Rectal smooth muscle tissue (tissue), 1 donor: ENCODE measurements at regions not wholly inside any gene's neighbourhood (a gene's known extent, or its start where the extent isn't known, plus 50 kb on each side); places are given as distances from the start of the nearest gene placed in this dataset.

Experiments
- H3K27ac ChIP-seq: one replicate; pipeline ENCODE4 v1.7.0; 2013; ENCODE audit warnings: low read depth, low read length, inconsistent platforms
- H3K27me3 ChIP-seq: one replicate; pipeline ENCODE4 v1.7.0; 2013; ENCODE audit warnings: low read length; ENCODE audit not compliant: control insufficient read depth, insufficient read depth
- H3K36me3 ChIP-seq: one replicate; pipeline ENCODE4 v1.7.0; 2013; ENCODE audit warnings: low read length; ENCODE audit not compliant: control insufficient read depth, insufficient read depth
- H3K4me1 ChIP-seq: one replicate; pipeline ENCODE4 v1.7.0; 2013; ENCODE audit warnings: low read length; ENCODE audit not compliant: control insufficient read depth, insufficient read depth
- H3K4me3 ChIP-seq: one replicate; pipeline ENCODE4 v1.7.0; 2013; ENCODE audit warnings: low read length
- H3K9ac ChIP-seq: one replicate; pipeline ENCODE4 v1.7.0; 2013; ENCODE audit warnings: low read length

- no peaks in the 10 kb centered on the region for H3K4me1 ChIP-seq
- no peak overlapping the region for H3K9ac ChIP-seq
- H3K27ac ChIP-seq: no peak overlapping the region
- no peaks in the 10 kb centered on the region for H3K36me3 ChIP-seq
- no peak overlapping the region for H3K4me3 ChIP-seq
- H3K27me3 ChIP-seq: peaks cover 5% of the 10 kb centered on the region
These were observed 100.9 kb upstream of the ATP6AP2 start for GRCh38 chrX:40479777-40480318.

GRCh38 chrX:40478474-40479065 is 102.2 kb upstream of the ATP6AP2 start:
- Histone ChIP-seq H3K9ac (no peak overlapping the region), H3K36me3 (no peaks in the 10 kb centered on the region), H3K4me1 (no peaks in the 10 kb centered on the region), H3K27ac (no peak overlapping the region), H3K4me3 (no peak overlapping the region), H3K27me3 (peaks cover 6% of the 10 kb centered on the region)

- Histone ChIP-seq H3K27ac (no peak overlapping the region), H3K27me3 (peaks cover 6% of the 10 kb centered on the region)
These were observed 103.8 kb upstream of the ATP6AP2 start for GRCh38 chrX:40476958-40477357.

GRCh38 chrX:40474645-40475044 is 106.1 kb upstream of the ATP6AP2 start:
- Histone ChIP-seq H3K27me3 (peaks cover 6% of the 10 kb centered on the region), H3K9ac (no peak overlapping the region), H3K4me3 (no peak overlapping the region), H3K27ac (no peak overlapping the region), H3K36me3 (no peaks in the 10 kb centered on the region), H3K4me1 (peaks cover 4% of the 10 kb centered on the region)

More at GRCh38 chrX:40476958-40477357, 103.8 kb upstream of the ATP6AP2 start:
- Histone ChIP-seq H3K36me3 (no peaks in the 10 kb centered on the region), H3K9ac (no peak overlapping the region), H3K4me3 (no peak overlapping the region), H3K4me1 (no peaks in the 10 kb centered on the region)

DNA sequence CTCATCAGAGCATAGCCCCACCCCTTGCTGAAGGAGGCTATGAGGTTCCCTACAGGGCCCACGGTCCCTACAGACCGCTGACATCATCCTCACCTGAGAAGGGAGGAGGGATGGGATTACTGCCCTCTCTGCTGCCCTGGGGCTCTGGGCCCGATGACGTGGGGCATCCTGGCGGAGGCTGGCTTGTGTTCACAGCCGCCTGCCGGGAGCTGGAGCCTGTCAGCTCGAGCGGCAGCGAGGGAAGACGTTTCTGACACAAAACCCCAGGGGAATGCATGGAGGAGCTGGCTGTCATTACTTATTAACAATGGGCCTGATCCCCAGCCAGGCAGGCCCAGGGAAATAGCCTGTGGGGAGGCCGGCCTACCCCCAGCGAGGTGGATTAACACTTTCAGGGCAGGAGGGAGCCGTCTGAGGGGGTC is 106.6 kb upstream of the ATP6AP2 start:
- Histone ChIP-seq H3K4me1 (peaks cover 4% of the 10 kb centered on the region), H3K9ac (no peak overlapping the region), H3K27me3 (peaks cover 6% of the 10 kb centered on the region), H3K27ac (no peak overlapping the region), H3K4me3 (no peak overlapping the region), H3K36me3 (no peaks in the 10 kb centered on the region)

DNA sequence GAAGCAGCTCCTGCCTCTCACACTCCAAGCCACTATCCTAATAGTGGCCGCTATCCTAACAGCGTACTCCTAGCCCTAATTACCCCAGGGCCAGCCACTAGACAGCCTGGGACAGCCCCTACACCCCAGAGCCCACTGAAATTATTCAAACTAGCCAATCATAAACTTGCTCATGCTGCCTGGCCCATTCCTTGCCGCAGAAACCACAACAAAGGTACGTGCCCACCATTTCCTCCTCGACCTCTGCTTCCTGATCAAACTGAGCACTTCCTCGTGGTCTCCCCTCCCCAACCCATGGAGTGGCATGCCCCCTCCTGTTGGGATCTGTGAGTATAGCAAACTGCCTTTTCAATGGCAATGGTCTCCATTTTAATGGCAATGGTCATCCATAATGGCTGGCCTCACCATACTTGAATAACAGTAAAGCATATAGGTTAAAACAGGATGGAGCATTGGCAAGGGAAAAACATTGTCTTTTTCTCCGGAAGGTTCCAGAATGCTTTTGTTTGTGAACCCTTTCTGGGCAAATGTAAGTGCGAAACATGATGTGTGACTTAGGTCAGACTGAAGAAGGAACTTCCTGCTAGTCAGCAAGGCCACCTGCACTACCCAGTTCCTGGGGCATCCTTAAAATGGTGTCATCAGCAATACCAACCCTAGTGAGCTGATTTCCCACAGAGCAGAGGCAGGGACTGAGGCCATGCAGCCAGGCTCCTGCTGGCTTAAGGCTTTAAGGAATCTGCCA is 107.1 kb upstream of the ATP6AP2 start:
- H3K36me3 ChIP-seq: no peaks in the 10 kb centered on the region
- peaks cover 6% of the 10 kb centered on the region for H3K27me3 ChIP-seq
- no peak overlapping the region for H3K4me3 ChIP-seq
- H3K4me1 ChIP-seq: peaks cover 4% of the 10 kb centered on the region
- H3K27ac ChIP-seq: no peak overlapping the region
- no peak overlapping the region for H3K9ac ChIP-seq

- no peaks in the 10 kb centered on the region for H3K36me3 ChIP-seq
- peaks cover 4% of the 10 kb centered on the region for H3K4me1 ChIP-seq
- peak overlapping the region; percentile 41 for H3K27ac ChIP-seq
- no peak overlapping the region for H3K4me3 ChIP-seq
- H3K9ac ChIP-seq: no peak overlapping the region
- H3K27me3 ChIP-seq: peaks cover 6% of the 10 kb centered on the region
These were observed 108.7 kb upstream of the ATP6AP2 start for GRCh38 chrX:40471965-40472648.

- Histone ChIP-seq H3K4me3 (no peak overlapping the region), H3K9ac (no peak overlapping the region), H3K4me1 (peaks cover 4% of the 10 kb centered on the region), H3K36me3 (no peaks in the 10 kb centered on the region), H3K27ac (no peak overlapping the region), H3K27me3 (peaks cover 3% of the 10 kb centered on the region)
These were observed 109.8 kb upstream of the ATP6AP2 start for GRCh38 chrX:40470830-40471429.

DNA sequence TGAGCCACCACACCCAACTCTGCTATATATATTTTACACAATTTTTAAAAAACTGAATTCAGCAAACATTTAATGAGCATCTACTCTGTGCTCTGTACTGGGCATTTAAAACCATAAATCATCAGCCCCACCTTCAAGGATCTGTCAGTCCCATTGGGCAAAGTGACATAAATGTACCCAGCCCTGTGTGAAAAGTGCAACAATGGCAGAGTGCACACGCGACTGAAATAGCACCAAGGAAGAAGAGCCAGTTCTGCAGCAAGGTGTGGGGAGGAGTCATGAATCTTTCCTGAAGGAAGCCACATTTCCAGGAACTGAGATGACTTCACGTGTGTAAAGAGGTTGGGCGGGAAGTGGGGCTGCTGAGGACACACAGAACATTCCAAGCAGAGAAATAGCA is 111.5 kb upstream of the ATP6AP2 start:
- H3K36me3 ChIP-seq: no peaks in the 10 kb centered on the region
- H3K27ac ChIP-seq: no peak overlapping the region
- H3K27me3 ChIP-seq: no peaks in the 10 kb centered on the region
- H3K9ac ChIP-seq: no peak overlapping the region
- H3K4me3 ChIP-seq: no peak overlapping the region
- H3K4me1 ChIP-seq: peaks cover 4% of the 10 kb centered on the region

DNA sequence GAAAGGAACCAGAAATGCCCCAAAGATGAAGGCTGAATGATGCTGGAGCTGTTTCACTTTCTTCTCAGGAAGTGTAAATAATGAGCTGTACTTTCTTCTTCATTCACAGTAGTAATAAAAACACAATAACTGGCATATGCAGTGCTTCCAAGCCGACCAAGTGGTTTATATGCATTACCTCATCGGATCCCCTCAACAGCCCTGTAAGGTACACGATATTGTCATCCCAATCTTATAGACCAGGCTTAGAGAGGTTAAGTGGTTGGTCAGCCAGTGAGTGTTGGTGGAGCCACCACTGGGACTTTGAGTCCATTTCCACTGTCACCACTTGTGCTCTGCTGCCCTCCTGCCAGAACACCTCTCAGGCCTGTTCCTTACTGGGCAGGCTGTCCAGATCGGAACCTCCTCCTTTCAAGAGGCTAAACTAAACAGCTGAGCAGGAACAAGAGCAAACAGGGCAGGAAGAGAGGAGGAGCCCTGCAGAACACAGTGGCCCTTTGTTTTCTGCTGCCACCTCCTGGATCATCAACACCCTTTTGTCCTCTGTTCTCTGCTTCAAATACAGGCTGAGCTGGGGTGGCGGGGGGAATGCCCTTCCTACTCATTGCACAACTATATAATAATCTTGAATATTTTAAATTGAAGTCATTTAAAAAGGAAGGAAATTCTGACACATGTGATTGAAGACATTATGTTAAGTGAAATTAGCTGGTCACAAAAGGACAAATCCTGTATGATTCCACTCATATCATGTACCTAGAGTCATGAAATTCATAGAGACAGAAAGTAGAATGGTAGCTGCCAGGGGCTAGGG is 112.5 kb upstream of the ATP6AP2 start:
- H3K27ac ChIP-seq: peak overlapping the region; percentile 54
- H3K27me3 ChIP-seq: no peaks in the 10 kb centered on the region
- no peaks in the 10 kb centered on the region for H3K36me3 ChIP-seq
- H3K4me1 ChIP-seq: peaks cover 4% of the 10 kb centered on the region
- no peak overlapping the region for H3K9ac ChIP-seq
- no peak overlapping the region for H3K4me3 ChIP-seq

- Histone ChIP-seq H3K36me3 (no peaks in the 10 kb centered on the region), H3K27ac (no peak overlapping the region), H3K9ac (no peak overlapping the region), H3K27me3 (no peaks in the 10 kb centered on the region), H3K4me3 (no peak overlapping the region), H3K4me1 (peaks cover 4% of the 10 kb centered on the region)
These were observed 113.3 kb upstream of the ATP6AP2 start for GRCh38 chrX:40467454-40467853.
